ENCODE measurements at regions not wholly inside any gene's neighbourhood (a gene's known extent, or its start where the extent isn't known, plus 50 kb on each side); places are given as distances from the start of the nearest gene placed in this dataset.

- no peak for TF ChIP-seq CTCF (IDR thresholded peaks at IDR 0.05 in 4 of 5, conservative IDR thresholded peaks at IDR 0.05 in 1 of 5)
- no peak for TF ChIP-seq POLR2A (IDR thresholded peaks at IDR 0.05)
Observed at GRCh38 chr16:52963212-52963854, 89.4 kb downstream of the CHD9NB start.
